ENCODE measurements at regions not wholly inside any gene's neighbourhood (a gene's known extent, or its start where the extent isn't known, plus 50 kb on each side); places are given as distances from the start of the nearest gene placed in this dataset.

DNA sequence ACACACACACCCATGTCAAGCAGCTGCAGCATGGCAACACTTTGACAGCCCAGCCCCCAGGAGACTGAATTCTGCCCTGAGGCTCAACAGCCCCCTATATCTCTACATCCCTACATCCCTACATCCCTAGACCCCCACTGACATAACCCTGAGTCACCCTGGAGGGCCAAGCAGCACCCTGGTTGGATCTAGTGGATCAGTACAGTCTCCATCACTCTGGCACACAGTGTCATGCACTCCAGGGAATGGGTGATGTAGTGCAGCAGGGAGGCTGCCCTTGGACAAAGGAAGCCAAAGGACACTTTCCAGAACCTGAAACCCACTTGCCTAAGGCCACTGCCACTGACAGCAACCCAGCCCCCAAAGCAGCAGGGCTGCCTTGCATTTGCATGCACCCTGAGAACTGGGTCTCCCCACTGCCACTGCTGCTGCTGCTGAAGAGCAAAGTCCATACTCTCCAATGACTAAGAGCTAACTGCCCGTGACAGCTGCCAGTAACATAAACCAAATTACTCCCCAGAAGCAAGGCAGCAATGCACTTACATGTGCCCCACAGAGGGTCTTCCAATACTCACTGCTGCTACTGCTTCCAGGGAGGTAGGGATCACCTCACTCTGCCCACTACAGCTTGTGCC is 681.6 kb upstream of the KLHL29 start:
- TF ChIP-seq, protein P1, sequence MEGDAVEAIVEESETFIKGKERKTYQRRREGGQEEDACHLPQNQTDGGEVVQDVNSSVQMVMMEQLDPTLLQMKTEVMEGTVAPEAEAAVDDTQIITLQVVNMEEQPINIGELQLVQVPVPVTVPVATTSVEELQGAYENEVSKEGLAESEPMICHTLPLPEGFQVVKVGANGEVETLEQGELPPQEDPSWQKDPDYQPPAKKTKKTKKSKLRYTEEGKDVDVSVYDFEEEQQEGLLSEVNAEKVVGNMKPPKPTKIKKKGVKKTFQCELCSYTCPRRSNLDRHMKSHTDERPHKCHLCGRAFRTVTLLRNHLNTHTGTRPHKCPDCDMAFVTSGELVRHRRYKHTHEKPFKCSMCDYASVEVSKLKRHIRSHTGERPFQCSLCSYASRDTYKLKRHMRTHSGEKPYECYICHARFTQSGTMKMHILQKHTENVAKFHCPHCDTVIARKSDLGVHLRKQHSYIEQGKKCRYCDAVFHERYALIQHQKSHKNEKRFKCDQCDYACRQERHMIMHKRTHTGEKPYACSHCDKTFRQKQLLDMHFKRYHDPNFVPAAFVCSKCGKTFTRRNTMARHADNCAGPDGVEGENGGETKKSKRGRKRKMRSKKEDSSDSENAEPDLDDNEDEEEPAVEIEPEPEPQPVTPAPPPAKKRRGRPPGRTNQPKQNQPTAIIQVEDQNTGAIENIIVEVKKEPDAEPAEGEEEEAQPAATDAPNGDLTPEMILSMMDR (IDR thresholded peaks at IDR 0.05), result no peak
- TF ChIP-seq POLR2A (IDR thresholded peaks at IDR 0.05), result no peak

Data from ovary (tissue), 3 donors.